ENCODE measurements at regions not wholly inside any gene's neighbourhood (a gene's known extent, or its start where the extent isn't known, plus 50 kb on each side); places are given as distances from the start of the nearest gene placed in this dataset.

- H4K8ac ChIP-seq (ENCODE audit: extremely low read depth, insufficient read depth, low read length) = no peak overlapping the region
- no peak overlapping the region for H2BK5ac ChIP-seq (ENCODE audit: low read depth, low read length)
- no peak for DNase-seq (ENCODE audit: low read depth in 1 of 2, low spot score in 2 of 2)
- H3K9ac ChIP-seq (replicated peaks in 1 of 4; ENCODE audit: extremely low read depth in 1 of 4, low read depth in 3 of 4, low read length in 3 of 4) = no peak overlapping the region
- no peak overlapping the region for H2AK5ac ChIP-seq (ENCODE audit: low read depth, low read length)
- ChIA-PET CTCF (ENCODE audit: partially characterized antibody) (interaction anchor here (0.7 to 2.2 kb wide), 5 partner anchors 8 to 94 kb away, joined by 3 to 7 read pairs (median 4); no protein-coding TSS in a partner anchor), POLR2A (ENCODE audit: partially characterized antibody) (no interaction called here)
- H3K4me2 ChIP-seq (ENCODE audit: insufficient read depth in 1 of 2, low read depth in 2 of 2, low read length in 2 of 2) = no peak overlapping the region
- H3K23me2 ChIP-seq (ENCODE audit: low read depth, low read length) = no peaks in the 10 kb centered on the region
- H3K79me2 ChIP-seq (ENCODE audit: control insufficient read depth in 1 of 2, insufficient read depth in 2 of 2, low read length in 2 of 2) = no peaks in the 10 kb centered on the region
- no peak overlapping the region for H3K56ac ChIP-seq (replicated peaks; ENCODE audit: insufficient read length, low read depth, low read length)
- H3K4me3 ChIP-seq (ENCODE audit: extremely low read depth in 1 of 4, insufficient read depth in 2 of 4, low read depth in 3 of 4, low read length in 4 of 4) = no peak overlapping the region
- peaks cover 0 to 6% (median under 1%) of the 10 kb centered on the region in 4 experiments; a peak in 2 of 7 replicates for H3K4me1 ChIP-seq (replicated peaks in 1 of 4; ENCODE audit: control insufficient read depth in 3 of 4, insufficient read depth in 4 of 4, low read length in 3 of 4)
- no peak for FAIRE-seq
- no peak overlapping the region for H2BK120ac ChIP-seq (replicated peaks; ENCODE audit: low read depth, low read length)
- no peaks in the 10 kb centered on the region for H4K20me1 ChIP-seq (replicated peaks in 1 of 2; ENCODE audit: control insufficient read depth in 1 of 2, insufficient read depth in 2 of 2, low read length in 2 of 2)
- H4K91ac ChIP-seq (replicated peaks; ENCODE audit: insufficient read length, low read length) = no peak overlapping the region
- no peak overlapping the region for H2BK20ac ChIP-seq (ENCODE audit: low read length)
- no peak overlapping the region for H3K14ac ChIP-seq (ENCODE audit: insufficient read length)
- no peak overlapping the region for H3K18ac ChIP-seq (ENCODE audit: extremely low read depth, low read length)
- no peaks in the 10 kb centered on the region for H3K79me1 ChIP-seq (ENCODE audit: low read depth, low read length)
- H3K4ac ChIP-seq (replicated peaks; ENCODE audit: insufficient read length, low read depth, low read length) = no peak overlapping the region
- no peaks in the 10 kb centered on the region for H3K36me3 ChIP-seq (ENCODE audit: control insufficient read depth in 2 of 4, insufficient read depth in 4 of 4, low read length in 3 of 4)
- H4K5ac ChIP-seq (ENCODE audit: insufficient read length, low read depth, low read length) = no peak overlapping the region
- H3K27ac ChIP-seq (ENCODE audit: low read depth, low read length) = no peak overlapping the region
- TF ChIP-seq CTBP2 (IDR thresholded peaks at IDR 0.05; ENCODE audit: borderline replicate concordance, insufficient read depth, insufficient read length, low read length) = no peak
- H2BK15ac ChIP-seq (ENCODE audit: low read length) = no peak overlapping the region
- no peak overlapping the region for H3K23ac ChIP-seq (ENCODE audit: insufficient read length)
- H2AFZ ChIP-seq (ENCODE audit: low read length) = no peak overlapping the region
- WGBS, 2 experiments (ENCODE audit: extremely low coverage in 1 of 2, insufficient coverage in 1 of 2, insufficient read length in 1 of 2, insufficient replicate concordance in 2 of 2, low coverage in 1 of 2, low lambda C conversion rate in 2 of 2, missing lambda C conversion rate in 1 of 2) = 84% methylated on average over 2 of the region's 2 CpGs; no CpG with 5 or more reads in 1 of the 2 experiments
- H2BK12ac ChIP-seq (ENCODE audit: low read depth, low read length) = no peak overlapping the region
- no peaks in the 10 kb centered on the region for H3K9me3 ChIP-seq (ENCODE audit: insufficient read depth in 2 of 2, low read depth in 1 of 2, low read length in 1 of 2)
- no peaks in the 10 kb centered on the region for H3K27me3 ChIP-seq (replicated peaks in 1 of 4; ENCODE audit: control insufficient read depth in 3 of 4, extremely low read depth in 1 of 4, insufficient read depth in 3 of 4, low read length in 3 of 4)
Measured at GRCh38 chr18:62647179-62647578, 68.2 kb upstream of the PHLPP1 start.

All from H1 (cell line).